Gastrocnemius medialis (tissue), 4 donors: ENCODE measurements at regions not wholly inside any gene's neighbourhood (a gene's known extent, or its start where the extent isn't known, plus 50 kb on each side); places are given as distances from the start of the nearest gene placed in this dataset.

Experiments used
- ATAC-seq, 2 donors: fragments of 150-250 bp; one replicate each; pipeline ENCODE4 v1.9.1; 2016
- DNase-seq, 2 donors: peaks; one replicate each; pipeline ENCODE4 v3.0.0-alpha.2; 2019
- H3K27ac ChIP-seq, 4 donors: fragments of 200-600 bp; sonication (generic); 1 replicate in 1 of 4; 2 replicates in 3 of 4; pipeline ENCODE4 v1.5.1; 2016 to 2018; ENCODE audit warnings: mild to moderate bottlenecking in 2 of 4, moderate library complexity in 1 of 4
- H3K27me3 ChIP-seq, 3 donors: fragments of 200-600 bp; sonication (generic) in 2 of 3; 1 replicate in 1 of 3; 2 replicates in 2 of 3; pipeline versions ENCODE4 v1.5.1 to v1.6.0; 2016 to 2019; ENCODE audit warnings: mild to moderate bottlenecking in 1 of 3, moderate library complexity in 1 of 3
- H3K36me3 ChIP-seq, 2 donors: fragments of 200-600 bp; sonication (generic) in 1 of 2; one replicate each; pipeline ENCODE4 v1.5.1; 2017 to 2018
- H3K4me1 ChIP-seq, 2 donors: fragments of 200-600 bp; sonication (generic) in 1 of 2; one replicate each; pipeline ENCODE4 v1.5.1; 2016 to 2017; ENCODE audit warnings: mild to moderate bottlenecking in 2 of 2
- H3K4me3 ChIP-seq, 4 donors: fragments of 200-600 bp; sonication (generic) in 3 of 4; 1 replicate in 1 of 4; 2 replicates in 3 of 4; pipeline ENCODE4 v1.5.1; 2016 to 2019; ENCODE audit warnings: mild to moderate bottlenecking in 2 of 4
- H3K9me3 ChIP-seq, 3 donors: fragments of 200-600 bp; sonication (generic) in 2 of 3; 1 replicate in 1 of 3; 2 replicates in 2 of 3; pipeline ENCODE4 v1.5.1; 2016 to 2019
- CTCF ChIP-seq, 5 experiments: fragments of 450-650 bp in 3 of 5; fragments of 200-600 bp in 2 of 5; sonication (generic) in 2 of 5; IDR thresholded peaks in 4 of 5; conservative IDR thresholded peaks in 1 of 5; 1 replicate in 4 of 5; 2 replicates in 1 of 5; pipeline ENCODE4 v1.5.1; 2016 to 2019; ENCODE audit warnings: antibody characterized with exemption in 5 of 5, mild to moderate bottlenecking in 3 of 5, moderate library complexity in 3 of 5
- POLR2A ChIP-seq, 2 donors: fragments of 450-650 bp; IDR thresholded peaks; one replicate each; pipeline ENCODE4 v1.6.1; 2017; ENCODE audit warnings: antibody characterized with exemption in 2 of 2, mild to moderate bottlenecking in 2 of 2, moderate library complexity in 2 of 2
- in situ Hi-C, 4 donors: fragments of 200-750 bp; cut with MboI; loops; one replicate each; pipeline versions ENCODE4 v1.15.0 to v1.8.0; 2017; ENCODE audit warnings: low sequenced_read_pairs in 4 of 4
- intact Hi-C: fragments of 100-400 bp; cut with DNase I; formaldehyde crosslinking; loops from one replicate; pipeline ENCODE4 v1.15.1; 2023; ENCODE audit warnings: low total_unique reads

GRCh38 chr7:12504149-12504548 is 66.4 kb upstream of the SCIN start:
- Histone ChIP-seq H3K4me1 (no peaks in the 10 kb centered on the region), H3K27ac (no peak overlapping the region), H3K27me3 (no peaks in the 10 kb centered on the region), H3K9me3 (no peaks in the 10 kb centered on the region), H3K36me3 (no peaks in the 10 kb centered on the region), H3K4me3 (no peak overlapping the region)
- DNase-seq (no peak), ATAC-seq (no peak)
- in situ Hi-C loops (loop anchor here in 1 of 4 donors (25.0 kb wide), 1 partner anchor 758 kb away; no protein-coding TSS in a partner anchor), intact Hi-C loops (no loop called here)
- TF ChIP-seq POLR2A (IDR thresholded peaks at IDR 0.05) (no peak), CTCF (IDR thresholded peaks at IDR 0.05 in 4 of 5, conservative IDR thresholded peaks at IDR 0.05 in 1 of 5) (no peak)

GRCh38 chr7:12508005-12508404 is 62.5 kb upstream of the SCIN start:
- ATAC-seq (no peak), DNase-seq (no peak)
- no peak for TF ChIP-seq CTCF (IDR thresholded peaks at IDR 0.05 in 4 of 5, conservative IDR thresholded peaks at IDR 0.05 in 1 of 5)
- no peak for TF ChIP-seq POLR2A (IDR thresholded peaks at IDR 0.05)
- Histone ChIP-seq H3K27me3 (no peaks in the 10 kb centered on the region), H3K4me3 (no peak overlapping the region), H3K36me3 (no peaks in the 10 kb centered on the region), H3K9me3 (no peaks in the 10 kb centered on the region), H3K4me1 (no peaks in the 10 kb centered on the region), H3K27ac (no peak overlapping the region)
- in situ Hi-C loops, result loop anchor here in 1 of 4 donors (25.0 kb wide), 1 partner anchor 754 kb away; no protein-coding TSS in a partner anchor
- intact Hi-C loops, result no loop called here

GRCh38 chr7:12508554-12508953 is 62.0 kb upstream of the SCIN start:
- ATAC-seq (no peak), DNase-seq (no peak)
- Histone ChIP-seq H3K27ac (no peak overlapping the region), H3K4me1 (no peaks in the 10 kb centered on the region), H3K9me3 (no peaks in the 10 kb centered on the region), H3K27me3 (no peaks in the 10 kb centered on the region), H3K4me3 (no peak overlapping the region), H3K36me3 (no peaks in the 10 kb centered on the region)
- in situ Hi-C loops (loop anchor here in 1 of 4 donors (25.0 kb wide), 1 partner anchor 754 kb away; no protein-coding TSS in a partner anchor), intact Hi-C loops (no loop called here)
- TF ChIP-seq POLR2A (IDR thresholded peaks at IDR 0.05) (no peak), CTCF (IDR thresholded peaks at IDR 0.05 in 4 of 5, conservative IDR thresholded peaks at IDR 0.05 in 1 of 5) (no peak)

GRCh38 chr7:12517451-12517850 is 53.1 kb upstream of the SCIN start:
- Histone ChIP-seq H3K27me3 (no peaks in the 10 kb centered on the region), H3K27ac (no peak overlapping the region), H3K4me1 (no peaks in the 10 kb centered on the region), H3K4me3 (no peak overlapping the region), H3K36me3 (no peaks in the 10 kb centered on the region), H3K9me3 (no peaks in the 10 kb centered on the region)
- intact Hi-C loops, result no loop called here
- in situ Hi-C loops, result loop anchor here in 1 of 4 donors (25.0 kb wide), 1 partner anchor 745 kb away; no protein-coding TSS in a partner anchor
- DNase-seq, result no peak
- no peak for ATAC-seq
- no peak for TF ChIP-seq POLR2A (IDR thresholded peaks at IDR 0.05)
- no peak for TF ChIP-seq CTCF (IDR thresholded peaks at IDR 0.05 in 4 of 5, conservative IDR thresholded peaks at IDR 0.05 in 1 of 5)
